ENCODE measurements at regions not wholly inside any gene's neighbourhood (a gene's known extent, or its start where the extent isn't known, plus 50 kb on each side); places are given as distances from the start of the nearest gene placed in this dataset.

DNA sequence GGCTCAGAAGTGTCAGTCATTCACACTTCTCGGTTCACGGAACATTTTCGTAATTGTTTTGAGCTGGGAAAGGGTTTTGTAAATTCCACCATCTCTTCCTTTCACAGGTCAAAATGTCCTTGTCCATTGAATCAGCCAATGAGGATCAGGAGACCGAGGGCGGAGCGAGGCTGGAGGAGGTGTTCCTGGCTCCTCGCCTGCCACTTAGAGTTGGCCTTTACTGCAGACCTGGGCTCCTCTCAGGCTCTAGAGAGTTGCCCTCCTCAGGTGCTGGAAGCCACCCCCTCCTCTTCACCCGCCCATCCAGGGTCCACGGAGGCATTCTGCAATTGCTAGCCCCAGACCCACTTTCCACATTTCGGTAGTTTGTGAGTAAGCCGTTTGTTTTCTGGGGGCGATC, 370.4 kb downstream of the IRS2 start:
- TF ChIP-seq, protein P1, sequence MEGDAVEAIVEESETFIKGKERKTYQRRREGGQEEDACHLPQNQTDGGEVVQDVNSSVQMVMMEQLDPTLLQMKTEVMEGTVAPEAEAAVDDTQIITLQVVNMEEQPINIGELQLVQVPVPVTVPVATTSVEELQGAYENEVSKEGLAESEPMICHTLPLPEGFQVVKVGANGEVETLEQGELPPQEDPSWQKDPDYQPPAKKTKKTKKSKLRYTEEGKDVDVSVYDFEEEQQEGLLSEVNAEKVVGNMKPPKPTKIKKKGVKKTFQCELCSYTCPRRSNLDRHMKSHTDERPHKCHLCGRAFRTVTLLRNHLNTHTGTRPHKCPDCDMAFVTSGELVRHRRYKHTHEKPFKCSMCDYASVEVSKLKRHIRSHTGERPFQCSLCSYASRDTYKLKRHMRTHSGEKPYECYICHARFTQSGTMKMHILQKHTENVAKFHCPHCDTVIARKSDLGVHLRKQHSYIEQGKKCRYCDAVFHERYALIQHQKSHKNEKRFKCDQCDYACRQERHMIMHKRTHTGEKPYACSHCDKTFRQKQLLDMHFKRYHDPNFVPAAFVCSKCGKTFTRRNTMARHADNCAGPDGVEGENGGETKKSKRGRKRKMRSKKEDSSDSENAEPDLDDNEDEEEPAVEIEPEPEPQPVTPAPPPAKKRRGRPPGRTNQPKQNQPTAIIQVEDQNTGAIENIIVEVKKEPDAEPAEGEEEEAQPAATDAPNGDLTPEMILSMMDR (optimal IDR thresholded peaks at IDR 0.05 in 1 of 3, IDR thresholded peaks at IDR 0.05 in 1 of 3, conservative IDR thresholded peaks at IDR 0.05 in 1 of 3; ENCODE audit: extremely low read depth in 1 of 3, insufficient read depth in 2 of 3, low read length in 3 of 3), result no peak
- no peak for TF ChIP-seq EZH2 (IDR thresholded peaks at IDR 0.05; ENCODE audit: low read length)
